Progenitor cell of endocrine pancreas (in vitro differentiated cells): ENCODE measurements at regions not wholly inside any gene's neighbourhood (a gene's known extent, or its start where the extent isn't known, plus 50 kb on each side); places are given as distances from the start of the nearest gene placed in this dataset.

Source experiments
- DNase-seq: peaks from one replicate; pipeline ENCODE4 v3.0.0; 2021; ENCODE audit warnings: low spot score; ENCODE audit not compliant: unreplicated experiment
- H3K27ac Mint-ChIP-seq: 2 replicates; pipeline ENCODE4 v1.8.0; 2021; ENCODE audit warnings: mild to moderate bottlenecking, moderate library complexity, mixed read lengths
- H3K27me3 Mint-ChIP-seq: 2 replicates; pipeline ENCODE4 v1.8.0; 2021; ENCODE audit warnings: mixed read lengths
- H3K36me3 Mint-ChIP-seq: 2 replicates; pipeline ENCODE4 v1.8.0; 2022; ENCODE audit warnings: mixed read lengths; ENCODE audit not compliant: insufficient read depth
- H3K4me1 Mint-ChIP-seq: 2 replicates; pipeline ENCODE4 v1.8.0; 2021; ENCODE audit warnings: low read depth, mixed read lengths
- H3K4me3 Mint-ChIP-seq: 2 replicates; pipeline ENCODE4 v1.8.0; 2021; ENCODE audit warnings: low read depth, mild to moderate bottlenecking, moderate library complexity, mixed read lengths
- H3K9me3 Mint-ChIP-seq: 2 replicates; pipeline ENCODE4 v1.8.0; 2021; ENCODE audit warnings: low read depth, mixed read lengths
- CTCF ChIP-seq: fragments of 200-600 bp; sonication (generic); IDR thresholded peaks from one replicate; pipeline ENCODE4 v1.5.0; 2021; ENCODE audit warnings: antibody characterized with exemption, mild to moderate bottlenecking; ENCODE audit not compliant: unreplicated experiment

GRCh38 chr15:62534996-62535395 lies 369.9 kb upstream of the C2CD4B start:
- Mint-ChIP-seq H3K27ac (no peak overlapping the region), H3K4me1 (peaks cover 19% of the 10 kb centered on the region), H3K36me3 (no peaks in the 10 kb centered on the region), H3K4me3 (no peak overlapping the region), H3K9me3 (no peaks in the 10 kb centered on the region), H3K27me3 (no peaks in the 10 kb centered on the region)
- no peak for DNase-seq
- no peak for TF ChIP-seq CTCF

- Mint-ChIP-seq H3K27me3 (no peaks in the 10 kb centered on the region), H3K36me3 (no peaks in the 10 kb centered on the region), H3K4me3 (no peak overlapping the region), H3K4me1 (peaks cover 18% of the 10 kb centered on the region), H3K27ac (no peak overlapping the region), H3K9me3 (no peaks in the 10 kb centered on the region)
- no peak for TF ChIP-seq CTCF
- no peak for DNase-seq
Observed at GRCh38 chr15:62539236-62539635, 374.2 kb upstream of the C2CD4B start.

DNA sequence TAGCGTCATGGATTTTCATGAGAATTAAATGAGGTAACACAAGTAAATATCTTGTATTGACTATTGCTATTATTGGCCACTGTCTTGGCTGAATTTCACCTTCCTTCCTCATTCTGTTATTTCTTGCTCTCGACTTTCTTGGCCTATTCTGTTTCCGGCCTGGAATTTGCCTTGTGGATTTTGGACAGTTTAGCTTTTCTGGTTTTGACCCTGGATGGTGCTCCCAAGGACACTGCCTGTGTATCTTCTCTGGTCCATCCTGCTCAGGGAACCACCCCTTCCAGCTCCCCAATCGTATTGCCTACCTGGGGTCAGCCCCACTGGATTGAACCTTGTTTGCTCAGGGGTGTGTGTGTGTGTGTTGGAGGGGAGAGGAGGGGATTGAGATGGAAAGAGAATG lies 376.2 kb upstream of the C2CD4B start:
- Mint-ChIP-seq H3K36me3 (no peaks in the 10 kb centered on the region), H3K4me3 (no peak overlapping the region), H3K27ac (no peak overlapping the region), H3K4me1 (peaks cover 21% of the 10 kb centered on the region), H3K9me3 (no peaks in the 10 kb centered on the region), H3K27me3 (no peaks in the 10 kb centered on the region)
- no peak for TF ChIP-seq CTCF
- no peak for DNase-seq

- no peak for DNase-seq
- no peak for TF ChIP-seq CTCF
- Mint-ChIP-seq H3K27me3 (no peaks in the 10 kb centered on the region), H3K27ac (no peak overlapping the region), H3K4me1 (peaks cover 17% of the 10 kb centered on the region), H3K4me3 (no peak overlapping the region), H3K36me3 (no peaks in the 10 kb centered on the region), H3K9me3 (no peaks in the 10 kb centered on the region)
Observed at GRCh38 chr15:62541846-62542245, 376.8 kb upstream of the C2CD4B start.

DNA sequence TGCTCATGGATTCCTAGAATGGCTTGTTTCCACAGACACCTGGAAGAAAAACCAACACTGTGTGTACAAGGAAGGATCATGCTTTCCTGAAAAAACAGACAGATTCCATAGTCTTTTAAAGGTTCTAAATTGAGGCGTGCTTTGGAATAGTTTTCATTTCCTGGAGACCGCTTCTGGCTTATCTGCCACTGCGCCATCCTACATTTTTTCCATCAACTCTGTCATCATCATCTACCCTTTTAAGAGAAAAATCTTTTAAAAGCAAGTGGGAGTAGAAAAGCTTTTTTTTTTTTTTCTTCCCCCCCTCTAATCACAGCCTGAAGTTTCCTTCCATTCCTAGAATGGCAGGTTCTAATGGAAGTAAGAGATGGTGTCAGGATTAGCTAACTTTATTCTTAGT lies 379.4 kb upstream of the C2CD4B start:
- Mint-ChIP-seq H3K9me3 (no peaks in the 10 kb centered on the region), H3K4me1 (peaks cover 13% of the 10 kb centered on the region)

More for the DNA sequence above, 379.4 kb upstream of the C2CD4B start:
- Mint-ChIP-seq H3K36me3 (no peaks in the 10 kb centered on the region), H3K4me3 (no peak overlapping the region), H3K27ac (no peak overlapping the region), H3K27me3 (no peaks in the 10 kb centered on the region)
- no peak for DNase-seq
- TF ChIP-seq CTCF, result no peak
